Astrocyte of the cerebellum (primary cell): ENCODE measurements at regions not wholly inside any gene's neighbourhood (a gene's known extent, or its start where the extent isn't known, plus 50 kb on each side); places are given as distances from the start of the nearest gene placed in this dataset.

ENCODE experiments used
- DNase-seq: peaks from one replicate; pipeline ENCODE4 v3.0.0-alpha.2; 2011; ENCODE audit warnings: low read depth
- H3K4me3 ChIP-seq: 2 replicates; pipeline ENCODE4 v1.5.1; 2011; ENCODE audit warnings: mild to moderate bottlenecking, low read depth, low read length, moderate library complexity
- CTCF ChIP-seq: IDR thresholded peaks from 2 replicates; pipeline ENCODE4 v1.5.1; 2012; ENCODE audit warnings: low read length, low read depth, moderate library complexity, mild to moderate bottlenecking; ENCODE audit errors: missing control alignments
- in situ Hi-C: cut with HindIII; loops from 2 replicates; pipeline ENCODE4 v1.10.0; 2017; ENCODE audit warnings: low sequenced_read_pairs

GRCh38 chr11:121794671-121795141, 321.3 kb downstream of the BLID start:
- H3K4me3 ChIP-seq = no peak overlapping the region
- TF ChIP-seq CTCF = no peak
- no peak for DNase-seq
- in situ Hi-C loops = no loop called here

- in situ Hi-C loops = no loop called here
- no peak for TF ChIP-seq CTCF
- DNase-seq = no peak
- H3K4me3 ChIP-seq = no peak overlapping the region
These were observed 322.1 kb downstream of the BLID start for GRCh38 chr11:121793916-121794315.

- in situ Hi-C loops = no loop called here
- H3K4me3 ChIP-seq = no peak overlapping the region
- no peak for TF ChIP-seq CTCF
- DNase-seq = no peak
These were observed 322.7 kb downstream of the BLID start for GRCh38 chr11:121793291-121793690.

- no peak overlapping the region for H3K4me3 ChIP-seq
- no peak for TF ChIP-seq CTCF
- no peak for DNase-seq
- in situ Hi-C loops = no loop called here
These were observed 323.8 kb downstream of the BLID start for GRCh38 chr11:121792185-121792584.

- DNase-seq = no peak
- no peak for TF ChIP-seq CTCF
- H3K4me3 ChIP-seq = no peak overlapping the region
- in situ Hi-C loops = no loop called here
These were observed 325.6 kb downstream of the BLID start for GRCh38 chr11:121790430-121790829.

GRCh38 chr11:121780971-121781370, 328.2 kb upstream of the SORL1-AS1 start:
- H3K4me3 ChIP-seq = no peak overlapping the region
- no peak for DNase-seq
- no peak for TF ChIP-seq CTCF
- in situ Hi-C loops = no loop called here

- DNase-seq = no peak
- TF ChIP-seq CTCF = no peak
- H3K4me3 ChIP-seq = no peak overlapping the region
- in situ Hi-C loops = no loop called here
These were observed 324.3 kb upstream of the SORL1-AS1 start for GRCh38 chr11:121777056-121777455.
